OCI-LY1 (cell line): ENCODE measurements at regions not wholly inside any gene's neighbourhood (a gene's known extent, or its start where the extent isn't known, plus 50 kb on each side); places are given as distances from the start of the nearest gene placed in this dataset.

Source experiments
- CTCF ChIP-seq: fragments of 200-600 bp; sonication (generic), shearing (Covaris generic); IDR thresholded peaks from 2 replicates; pipeline ENCODE4 v1.5.1; 2017; ENCODE audit warnings: mild to moderate bottlenecking, antibody characterized with exemption, low read length, moderate library complexity, mixed read lengths
- EZH2 ChIP-seq: fragments of 200-600 bp; sonication (generic), shearing (Covaris generic); IDR thresholded peaks from 2 replicates; pipeline ENCODE4 v1.8.0; 2017; ENCODE audit warnings: borderline replicate concordance, mixed run types, mild to moderate bottlenecking, antibody characterized with exemption, low read length, moderate library complexity, mixed read lengths

- no peak for TF ChIP-seq CTCF
- no peak for TF ChIP-seq EZH2
These were observed 61.3 kb upstream of the NXT1 start for GRCh38 chr20:23289249-23289648.
